ENCODE measurements at regions not wholly inside any gene's neighbourhood (a gene's known extent, or its start where the extent isn't known, plus 50 kb on each side); places are given as distances from the start of the nearest gene placed in this dataset.

DNA sequence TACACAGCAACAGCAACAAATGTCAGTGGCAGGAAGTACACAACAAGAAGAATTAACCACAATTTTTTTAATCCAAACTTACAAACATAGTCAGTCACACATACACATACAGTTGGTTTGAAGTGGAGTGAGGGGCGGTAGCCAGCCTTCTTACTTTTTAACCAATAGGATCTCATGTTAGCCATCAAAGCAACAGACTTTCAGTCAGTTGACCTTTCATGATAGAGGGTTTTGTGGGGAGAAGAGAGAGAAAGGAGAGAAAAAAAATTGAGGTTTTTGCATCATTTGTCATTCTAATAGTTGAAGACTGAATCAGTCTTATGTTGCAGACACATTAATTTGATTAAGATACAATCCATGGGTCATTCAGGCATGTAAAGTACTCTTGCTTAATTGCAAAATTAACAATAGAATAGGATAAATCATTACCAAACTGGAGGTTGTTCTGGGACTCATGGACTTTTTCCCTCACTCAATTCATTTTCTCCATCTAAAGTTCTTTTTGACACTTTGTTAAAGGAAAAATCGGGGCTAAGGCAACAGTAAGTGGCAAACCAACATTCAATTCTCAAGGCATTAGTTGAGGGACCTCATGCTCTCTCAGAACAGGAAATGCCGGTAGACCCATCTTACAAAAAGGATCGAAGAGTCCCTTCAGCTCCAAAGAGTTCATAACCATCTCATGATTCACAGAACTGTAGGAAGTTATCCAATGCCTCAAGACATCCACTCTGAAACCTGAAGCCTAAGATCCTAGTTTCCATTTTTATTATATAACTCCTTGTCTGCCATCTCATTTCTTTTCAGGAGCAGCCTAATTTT, 159.5 kb upstream of the LPP start:
- no peak for FAIRE-seq
- intact Hi-C loops (cut with DNase I), result no loop called here

DNA sequence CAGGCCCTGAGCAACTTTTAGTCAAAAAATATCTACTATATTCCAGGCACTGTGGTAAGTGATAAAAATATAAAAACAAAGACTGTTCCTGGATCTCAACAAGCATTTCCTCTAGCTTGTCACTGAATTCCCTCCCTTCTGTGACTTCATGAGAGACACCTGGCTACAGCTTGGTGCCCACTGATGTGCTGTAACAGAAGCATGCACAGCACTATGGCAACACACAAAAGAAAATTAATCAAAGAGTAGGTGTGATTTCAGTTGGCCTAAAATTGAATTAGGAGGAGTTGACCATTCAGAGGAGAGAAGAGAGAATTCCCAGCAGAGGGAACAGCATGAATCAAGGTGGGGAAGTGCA, 158.9 kb upstream of the LPP start:
- Histone ChIP-seq H3K4me3 (ENCODE audit: low read length in 3 of 3) (no peak overlapping the region), H3K9ac (ENCODE audit: low read length in 3 of 3) (no peak overlapping the region), H3K27ac (ENCODE audit: low read depth in 2 of 2, low read length in 2 of 2) (no peak overlapping the region), H3K9me3 (ENCODE audit: control insufficient read depth in 2 of 3, insufficient read depth in 1 of 3, low read length in 3 of 3) (no peaks in the 10 kb centered on the region), H3K27me3 (ENCODE audit: control insufficient read depth, insufficient read depth, low read length) (no peaks in the 10 kb centered on the region), H3K4me1 (ENCODE audit: control insufficient read depth in 2 of 3, insufficient read depth in 2 of 3, low read depth in 1 of 3, low read length in 3 of 3) (peaks cover 0 to 4% (median 0%) of the 10 kb centered on the region in 3 donors), H3K36me3 (ENCODE audit: control insufficient read depth in 2 of 3, insufficient read depth in 3 of 3, low read length in 3 of 3) (no peaks in the 10 kb centered on the region)
- FAIRE-seq (no peak), DNase-seq (no peak)
- TF ChIP-seq, protein P1, sequence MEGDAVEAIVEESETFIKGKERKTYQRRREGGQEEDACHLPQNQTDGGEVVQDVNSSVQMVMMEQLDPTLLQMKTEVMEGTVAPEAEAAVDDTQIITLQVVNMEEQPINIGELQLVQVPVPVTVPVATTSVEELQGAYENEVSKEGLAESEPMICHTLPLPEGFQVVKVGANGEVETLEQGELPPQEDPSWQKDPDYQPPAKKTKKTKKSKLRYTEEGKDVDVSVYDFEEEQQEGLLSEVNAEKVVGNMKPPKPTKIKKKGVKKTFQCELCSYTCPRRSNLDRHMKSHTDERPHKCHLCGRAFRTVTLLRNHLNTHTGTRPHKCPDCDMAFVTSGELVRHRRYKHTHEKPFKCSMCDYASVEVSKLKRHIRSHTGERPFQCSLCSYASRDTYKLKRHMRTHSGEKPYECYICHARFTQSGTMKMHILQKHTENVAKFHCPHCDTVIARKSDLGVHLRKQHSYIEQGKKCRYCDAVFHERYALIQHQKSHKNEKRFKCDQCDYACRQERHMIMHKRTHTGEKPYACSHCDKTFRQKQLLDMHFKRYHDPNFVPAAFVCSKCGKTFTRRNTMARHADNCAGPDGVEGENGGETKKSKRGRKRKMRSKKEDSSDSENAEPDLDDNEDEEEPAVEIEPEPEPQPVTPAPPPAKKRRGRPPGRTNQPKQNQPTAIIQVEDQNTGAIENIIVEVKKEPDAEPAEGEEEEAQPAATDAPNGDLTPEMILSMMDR (IDR thresholded peaks at IDR 0.05; ENCODE audit: borderline replicate concordance, extremely low read depth, insufficient read depth), result no peak
- intact Hi-C loops (cut with DNase I), result no loop called here

More for the DNA sequence above, 159.5 kb upstream of the LPP start:
- Histone ChIP-seq H3K9me3 (ENCODE audit: control insufficient read depth in 2 of 3, insufficient read depth in 1 of 3, low read length in 3 of 3) (no peaks in the 10 kb centered on the region), H3K27ac (ENCODE audit: low read depth in 2 of 2, low read length in 2 of 2) (no peak overlapping the region), H3K4me1 (ENCODE audit: control insufficient read depth in 2 of 3, insufficient read depth in 2 of 3, low read depth in 1 of 3, low read length in 3 of 3) (no peaks in the 10 kb centered on the region), H3K4me3 (ENCODE audit: low read length in 3 of 3) (no peak overlapping the region), H3K36me3 (ENCODE audit: control insufficient read depth in 2 of 3, insufficient read depth in 3 of 3, low read length in 3 of 3) (no peaks in the 10 kb centered on the region), H3K27me3 (ENCODE audit: control insufficient read depth, insufficient read depth, low read length) (no peaks in the 10 kb centered on the region), H3K9ac (ENCODE audit: low read length in 3 of 3) (no peak overlapping the region)
- TF ChIP-seq, protein P1 (IDR thresholded peaks at IDR 0.05; ENCODE audit: borderline replicate concordance, extremely low read depth, insufficient read depth), result no peak
- no peak for DNase-seq

DNA sequence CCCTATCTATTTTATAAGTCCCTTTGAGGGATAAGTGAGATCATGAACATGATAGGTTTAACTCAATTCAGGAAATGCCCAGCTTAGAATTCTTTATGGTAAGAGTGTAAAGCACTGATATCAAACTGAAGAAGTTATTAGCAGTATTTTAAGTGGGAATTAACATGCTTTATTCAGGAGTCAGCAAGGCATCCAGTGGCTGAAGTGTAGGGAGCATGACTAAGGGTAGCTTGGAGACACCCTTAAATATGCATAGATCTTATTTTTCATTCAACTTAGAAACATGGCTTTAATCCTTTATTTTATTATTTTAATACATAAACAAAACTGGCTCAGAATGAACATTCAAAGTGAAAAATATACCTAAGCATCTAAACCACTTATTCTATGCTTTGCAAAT, 158.3 kb upstream of the LPP start:
- FAIRE-seq (no peak), DNase-seq (no peak)
- Histone ChIP-seq H3K4me3 (ENCODE audit: low read length in 3 of 3) (no peak overlapping the region), H3K9ac (ENCODE audit: low read length in 3 of 3) (no peak overlapping the region), H3K9me3 (ENCODE audit: control insufficient read depth in 2 of 3, insufficient read depth in 1 of 3, low read length in 3 of 3) (no peaks in the 10 kb centered on the region), H3K4me1 (ENCODE audit: control insufficient read depth in 2 of 3, insufficient read depth in 2 of 3, low read depth in 1 of 3, low read length in 3 of 3) (peaks cover 0 to 6% (median 0%) of the 10 kb centered on the region in 3 donors), H3K36me3 (ENCODE audit: control insufficient read depth in 2 of 3, insufficient read depth in 3 of 3, low read length in 3 of 3) (no peaks in the 10 kb centered on the region), H3K27me3 (ENCODE audit: control insufficient read depth, insufficient read depth, low read length) (no peaks in the 10 kb centered on the region), H3K27ac (ENCODE audit: low read depth in 2 of 2, low read length in 2 of 2) (no peak overlapping the region)
- intact Hi-C loops (cut with DNase I), result no loop called here
- TF ChIP-seq, protein P1 (IDR thresholded peaks at IDR 0.05; ENCODE audit: borderline replicate concordance, extremely low read depth, insufficient read depth), result no peak

Data from kidney (tissue), 13 donors.